NB4 (cell line): ENCODE measurements at regions not wholly inside any gene's neighbourhood (a gene's known extent, or its start where the extent isn't known, plus 50 kb on each side); places are given as distances from the start of the nearest gene placed in this dataset.

Experiments
- POLR2A ChIP-seq: IDR thresholded peaks from 2 replicates; pipeline ENCODE4 v1.6.1; 2011; ENCODE audit warnings: mild to moderate bottlenecking; ENCODE audit not compliant: insufficient read length; ENCODE audit errors: extremely low read depth
- TF ChIP-seq, protein P1 (sequence below): IDR thresholded peaks from one replicate; pipeline ENCODE4 v1.5.1; 2012; ENCODE audit warnings: low read depth, low read length
- TF ChIP-seq, protein P2 (sequence below): IDR thresholded peaks from 2 replicates; pipeline ENCODE4 v1.6.1; 2011; ENCODE audit warnings: low read depth, low read length

DNA sequence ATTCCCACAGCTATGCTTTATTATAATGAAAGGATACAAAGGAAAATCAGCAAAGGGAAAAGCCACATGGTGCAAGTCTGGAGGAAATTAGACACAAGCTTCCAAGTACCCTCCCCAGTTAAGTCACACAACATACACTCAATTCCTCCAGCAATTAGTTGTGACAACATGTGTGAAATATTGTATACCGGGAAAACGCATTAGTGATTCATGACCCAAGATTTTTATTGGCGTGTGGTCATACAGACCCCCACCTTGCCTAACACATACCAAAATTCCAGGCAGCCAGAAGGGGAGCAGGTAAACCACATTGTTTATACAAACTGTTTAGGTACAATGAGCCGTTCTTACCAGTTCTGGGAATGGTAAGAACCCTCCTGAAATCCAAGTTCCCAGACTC, 160.6 kb downstream of the CYB561 start:
- TF ChIP-seq, protein P1, sequence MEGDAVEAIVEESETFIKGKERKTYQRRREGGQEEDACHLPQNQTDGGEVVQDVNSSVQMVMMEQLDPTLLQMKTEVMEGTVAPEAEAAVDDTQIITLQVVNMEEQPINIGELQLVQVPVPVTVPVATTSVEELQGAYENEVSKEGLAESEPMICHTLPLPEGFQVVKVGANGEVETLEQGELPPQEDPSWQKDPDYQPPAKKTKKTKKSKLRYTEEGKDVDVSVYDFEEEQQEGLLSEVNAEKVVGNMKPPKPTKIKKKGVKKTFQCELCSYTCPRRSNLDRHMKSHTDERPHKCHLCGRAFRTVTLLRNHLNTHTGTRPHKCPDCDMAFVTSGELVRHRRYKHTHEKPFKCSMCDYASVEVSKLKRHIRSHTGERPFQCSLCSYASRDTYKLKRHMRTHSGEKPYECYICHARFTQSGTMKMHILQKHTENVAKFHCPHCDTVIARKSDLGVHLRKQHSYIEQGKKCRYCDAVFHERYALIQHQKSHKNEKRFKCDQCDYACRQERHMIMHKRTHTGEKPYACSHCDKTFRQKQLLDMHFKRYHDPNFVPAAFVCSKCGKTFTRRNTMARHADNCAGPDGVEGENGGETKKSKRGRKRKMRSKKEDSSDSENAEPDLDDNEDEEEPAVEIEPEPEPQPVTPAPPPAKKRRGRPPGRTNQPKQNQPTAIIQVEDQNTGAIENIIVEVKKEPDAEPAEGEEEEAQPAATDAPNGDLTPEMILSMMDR: no peak
- TF ChIP-seq, protein P2, sequence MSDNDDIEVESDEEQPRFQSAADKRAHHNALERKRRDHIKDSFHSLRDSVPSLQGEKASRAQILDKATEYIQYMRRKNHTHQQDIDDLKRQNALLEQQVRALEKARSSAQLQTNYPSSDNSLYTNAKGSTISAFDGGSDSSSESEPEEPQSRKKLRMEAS: no peak
- TF ChIP-seq POLR2A: no peak
